Loucy (cell line): ENCODE measurements at regions not wholly inside any gene's neighbourhood (a gene's known extent, or its start where the extent isn't known, plus 50 kb on each side); places are given as distances from the start of the nearest gene placed in this dataset.

Source experiments
- EZH2phosphoT487 ChIP-seq: fragments of 200-600 bp; IDR thresholded peaks from 2 replicates; pipeline ENCODE4 v1.6.1; 2018; ENCODE audit warnings: antibody characterized with exemption, mild to moderate bottlenecking, moderate library complexity, borderline replicate concordance
- TF ChIP-seq, protein P1 (sequence below): fragments of 200-600 bp; sonication (generic); conservative IDR thresholded peaks from 2 replicates; pipeline ENCODE4 v1.5.1; 2014; ENCODE audit warnings: mild to moderate bottlenecking, antibody characterized with exemption, low read length

- TF ChIP-seq, protein P1, sequence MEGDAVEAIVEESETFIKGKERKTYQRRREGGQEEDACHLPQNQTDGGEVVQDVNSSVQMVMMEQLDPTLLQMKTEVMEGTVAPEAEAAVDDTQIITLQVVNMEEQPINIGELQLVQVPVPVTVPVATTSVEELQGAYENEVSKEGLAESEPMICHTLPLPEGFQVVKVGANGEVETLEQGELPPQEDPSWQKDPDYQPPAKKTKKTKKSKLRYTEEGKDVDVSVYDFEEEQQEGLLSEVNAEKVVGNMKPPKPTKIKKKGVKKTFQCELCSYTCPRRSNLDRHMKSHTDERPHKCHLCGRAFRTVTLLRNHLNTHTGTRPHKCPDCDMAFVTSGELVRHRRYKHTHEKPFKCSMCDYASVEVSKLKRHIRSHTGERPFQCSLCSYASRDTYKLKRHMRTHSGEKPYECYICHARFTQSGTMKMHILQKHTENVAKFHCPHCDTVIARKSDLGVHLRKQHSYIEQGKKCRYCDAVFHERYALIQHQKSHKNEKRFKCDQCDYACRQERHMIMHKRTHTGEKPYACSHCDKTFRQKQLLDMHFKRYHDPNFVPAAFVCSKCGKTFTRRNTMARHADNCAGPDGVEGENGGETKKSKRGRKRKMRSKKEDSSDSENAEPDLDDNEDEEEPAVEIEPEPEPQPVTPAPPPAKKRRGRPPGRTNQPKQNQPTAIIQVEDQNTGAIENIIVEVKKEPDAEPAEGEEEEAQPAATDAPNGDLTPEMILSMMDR, result no peak
- TF ChIP-seq EZH2phosphoT487, result no peak
Measured at GRCh38 chr3:66785191-66785909, 212.8 kb upstream of the KBTBD8 start.
